ENCODE measurements at regions not wholly inside any gene's neighbourhood (a gene's known extent, or its start where the extent isn't known, plus 50 kb on each side); places are given as distances from the start of the nearest gene placed in this dataset.
"Not testable (repeated sequence)": the region's sequence is repeated elsewhere in the genome, so short reads cannot be mapped to it uniquely, and the experiment has no call there.

- H3K27me3 Mint-ChIP-seq (ENCODE audit: low read depth), result no peaks in the 10 kb centered on the region
- H3K27ac Mint-ChIP-seq, result no peak overlapping the region
- H3K4me3 Mint-ChIP-seq, result no peak overlapping the region
- ChIA-PET POLR2A (no interaction called here), CTCF (no interaction called here)
- no peak for DNase-seq
- ATAC-seq, result no peak
- H3K9me3 Mint-ChIP-seq (ENCODE audit: insufficient read depth), result no peaks in the 10 kb centered on the region
- H3K4me1 Mint-ChIP-seq (ENCODE audit: low read depth), result no peaks in the 10 kb centered on the region
- H3K36me3 Mint-ChIP-seq (ENCODE audit: low read depth), result no peaks in the 10 kb centered on the region
Observed at GRCh38 chr10:109678857-109679256, 244.5 kb downstream of the XPNPEP1 start.

GRCh38 chr10:109676703-109677102 lies 246.6 kb downstream of the XPNPEP1 start:
- DNase-seq (no peak), ATAC-seq (no peak)
- no peak overlapping the region for H3K27ac Mint-ChIP-seq
- H3K27me3 Mint-ChIP-seq (ENCODE audit: low read depth), result no peaks in the 10 kb centered on the region
- H3K9me3 Mint-ChIP-seq (ENCODE audit: insufficient read depth), result no peaks in the 10 kb centered on the region
- POLR2A ChIA-PET, result no interaction called here
- CTCF ChIA-PET, result no interaction called here
- H3K36me3 Mint-ChIP-seq (ENCODE audit: low read depth), result no peaks in the 10 kb centered on the region
- H3K4me3 Mint-ChIP-seq, result no peak overlapping the region
- no peaks in the 10 kb centered on the region for H3K4me1 Mint-ChIP-seq (ENCODE audit: low read depth)

GRCh38 chr10:109668703-109669102 lies 254.6 kb downstream of the XPNPEP1 start:
- CTCF ChIA-PET, result no interaction called here

GRCh38 chr10:109668154-109668665 lies 255.1 kb downstream of the XPNPEP1 start:
- ATAC-seq (no peak), DNase-seq (no peak)
- Mint-ChIP-seq H3K27me3 (ENCODE audit: low read depth) (no peaks in the 10 kb centered on the region), H3K9me3 (ENCODE audit: insufficient read depth) (no peaks in the 10 kb centered on the region), H3K4me3 (no peak overlapping the region), H3K27ac (no peak overlapping the region), H3K36me3 (ENCODE audit: low read depth) (no peaks in the 10 kb centered on the region), H3K4me1 (ENCODE audit: low read depth) (no peaks in the 10 kb centered on the region)
- POLR2A ChIA-PET, result no interaction called here
- CTCF ChIA-PET, result no interaction called here

More at GRCh38 chr10:109668703-109669102, 254.6 kb downstream of the XPNPEP1 start:
- Mint-ChIP-seq H3K4me1 (ENCODE audit: low read depth) (no peaks in the 10 kb centered on the region), H3K27me3 (ENCODE audit: low read depth) (no peaks in the 10 kb centered on the region), H3K27ac (no peak overlapping the region), H3K4me3 (no peak overlapping the region), H3K36me3 (ENCODE audit: low read depth) (no peaks in the 10 kb centered on the region), H3K9me3 (ENCODE audit: insufficient read depth) (no peaks in the 10 kb centered on the region)
- DNase-seq (no peak), ATAC-seq (no peak)
- POLR2A ChIA-PET, result no interaction called here

GRCh38 chr10:109665321-109665720 lies 258.0 kb downstream of the XPNPEP1 start:
- ATAC-seq (no peak), DNase-seq (no peak)
- Mint-ChIP-seq H3K4me1 (ENCODE audit: low read depth) (no peaks in the 10 kb centered on the region), H3K4me3 (no peak overlapping the region), H3K27me3 (ENCODE audit: low read depth) (no peaks in the 10 kb centered on the region), H3K27ac (no peak overlapping the region), H3K36me3 (ENCODE audit: low read depth) (no peaks in the 10 kb centered on the region), H3K9me3 (ENCODE audit: insufficient read depth) (no peaks in the 10 kb centered on the region)
- CTCF ChIA-PET, result no interaction called here
- POLR2A ChIA-PET, result no interaction called here

GRCh38 chr10:109664554-109664953 lies 258.8 kb downstream of the XPNPEP1 start:
- ChIA-PET CTCF (no interaction called here), POLR2A (no interaction called here)
- Mint-ChIP-seq H3K27me3 (ENCODE audit: low read depth) (no peaks in the 10 kb centered on the region), H3K36me3 (ENCODE audit: low read depth) (no peaks in the 10 kb centered on the region), H3K9me3 (ENCODE audit: insufficient read depth) (no peaks in the 10 kb centered on the region), H3K27ac (no peak overlapping the region), H3K4me3 (no peak overlapping the region), H3K4me1 (ENCODE audit: low read depth) (no peaks in the 10 kb centered on the region)
- ATAC-seq (no peak), DNase-seq (no peak)

- Mint-ChIP-seq H3K27me3 (ENCODE audit: low read depth) (no peaks in the 10 kb centered on the region), H3K36me3 (ENCODE audit: low read depth) (no peaks in the 10 kb centered on the region), H3K27ac (no peak overlapping the region), H3K4me1 (ENCODE audit: low read depth) (no peaks in the 10 kb centered on the region), H3K9me3 (ENCODE audit: insufficient read depth) (no peaks in the 10 kb centered on the region), H3K4me3 (no peak overlapping the region)
- ATAC-seq (no peak), DNase-seq (no peak)
- CTCF ChIA-PET, result no interaction called here
- POLR2A ChIA-PET, result no interaction called here
Observed at GRCh38 chr10:109663122-109663521, 260.2 kb downstream of the XPNPEP1 start.

- DNase-seq; CTCF ChIA-PET; H3K27ac Mint-ChIP-seq; H3K4me1 Mint-ChIP-seq (ENCODE audit: low read depth); POLR2A ChIA-PET; H3K4me3 Mint-ChIP-seq; ATAC-seq; H3K9me3 Mint-ChIP-seq (ENCODE audit: insufficient read depth); H3K36me3 Mint-ChIP-seq (ENCODE audit: low read depth); H3K27me3 Mint-ChIP-seq (ENCODE audit: low read depth): not testable (repeated sequence)
Observed at GRCh38 chr10:109652612-109653011, 270.7 kb downstream of the XPNPEP1 start.

GRCh38 chr10:109650228-109650627 lies 273.1 kb downstream of the XPNPEP1 start:
- Mint-ChIP-seq H3K4me3 (no peak overlapping the region), H3K9me3 (ENCODE audit: insufficient read depth) (no peaks in the 10 kb centered on the region), H3K4me1 (ENCODE audit: low read depth) (no peaks in the 10 kb centered on the region), H3K27me3 (ENCODE audit: low read depth) (no peaks in the 10 kb centered on the region), H3K36me3 (ENCODE audit: low read depth) (no peaks in the 10 kb centered on the region), H3K27ac (no peak overlapping the region)
- ChIA-PET CTCF (no interaction called here), POLR2A (no interaction called here)
- DNase-seq (no peak), ATAC-seq (no peak)

- ATAC-seq, result no peak
Observed at GRCh38 chr10:109647627-109648026, 275.7 kb downstream of the XPNPEP1 start.

GRCh38 chr10:109633846-109634245 lies 289.5 kb downstream of the XPNPEP1 start:
- no peak overlapping the region for H3K27ac Mint-ChIP-seq
- ChIA-PET POLR2A (no interaction called here), CTCF (interaction anchor here (1.0 kb wide), 1 partner anchor 15 kb away, joined by 3 read pairs; no protein-coding TSS in a partner anchor)
- no peaks in the 10 kb centered on the region for H3K36me3 Mint-ChIP-seq (ENCODE audit: low read depth)
- no peaks in the 10 kb centered on the region for H3K4me1 Mint-ChIP-seq (ENCODE audit: low read depth)
- no peak overlapping the region for H3K4me3 Mint-ChIP-seq
- ATAC-seq, result no peak
- H3K9me3 Mint-ChIP-seq (ENCODE audit: insufficient read depth), result peaks cover 14% of the 10 kb centered on the region
- DNase-seq, result no peak
- no peaks in the 10 kb centered on the region for H3K27me3 Mint-ChIP-seq (ENCODE audit: low read depth)

More at GRCh38 chr10:109647627-109648026, 275.7 kb downstream of the XPNPEP1 start:
- POLR2A ChIA-PET, result no interaction called here
- Mint-ChIP-seq H3K4me1 (ENCODE audit: low read depth) (no peaks in the 10 kb centered on the region), H3K27ac (no peak overlapping the region), H3K9me3 (ENCODE audit: insufficient read depth) (no peaks in the 10 kb centered on the region), H3K36me3 (ENCODE audit: low read depth) (no peaks in the 10 kb centered on the region), H3K27me3 (ENCODE audit: low read depth) (no peaks in the 10 kb centered on the region), H3K4me3 (no peak overlapping the region)
- CTCF ChIA-PET, result no interaction called here
- no peak for DNase-seq

- ATAC-seq, CTCF ChIA-PET, H3K4me3 Mint-ChIP-seq: not testable (repeated sequence)
Observed at GRCh38 chr10:109633017-109633416, 290.3 kb downstream of the XPNPEP1 start.

GRCh38 chr10:109624939-109625338 lies 298.4 kb downstream of the XPNPEP1 start:
- ATAC-seq (no peak), DNase-seq (no peak)
- Mint-ChIP-seq H3K4me1 (ENCODE audit: low read depth) (no peaks in the 10 kb centered on the region), H3K27ac (no peak overlapping the region), H3K4me3 (no peak overlapping the region), H3K27me3 (ENCODE audit: low read depth) (no peaks in the 10 kb centered on the region), H3K36me3 (ENCODE audit: low read depth) (no peaks in the 10 kb centered on the region), H3K9me3 (ENCODE audit: insufficient read depth) (no peaks in the 10 kb centered on the region)
- CTCF ChIA-PET, result no interaction called here
- POLR2A ChIA-PET, result no interaction called here

More at GRCh38 chr10:109633017-109633416, 290.3 kb downstream of the XPNPEP1 start:
- DNase-seq; POLR2A ChIA-PET; H3K27ac Mint-ChIP-seq; H3K27me3 Mint-ChIP-seq (ENCODE audit: low read depth); H3K36me3 Mint-ChIP-seq (ENCODE audit: low read depth); H3K4me1 Mint-ChIP-seq (ENCODE audit: low read depth): not testable (repeated sequence)
- H3K9me3 Mint-ChIP-seq (ENCODE audit: insufficient read depth), result peaks cover 14% of the 10 kb centered on the region

Measured in activated CD8-positive, alpha-beta T cell treated with anti-CD3 and anti-CD28 coated beads, Interleukin-2, amount 10 ng/mL, durations not matched to agents 7 days and 5 days (primary cell).